ENCODE measurements at regions not wholly inside any gene's neighbourhood (a gene's known extent, or its start where the extent isn't known, plus 50 kb on each side); places are given as distances from the start of the nearest gene placed in this dataset.

DNA sequence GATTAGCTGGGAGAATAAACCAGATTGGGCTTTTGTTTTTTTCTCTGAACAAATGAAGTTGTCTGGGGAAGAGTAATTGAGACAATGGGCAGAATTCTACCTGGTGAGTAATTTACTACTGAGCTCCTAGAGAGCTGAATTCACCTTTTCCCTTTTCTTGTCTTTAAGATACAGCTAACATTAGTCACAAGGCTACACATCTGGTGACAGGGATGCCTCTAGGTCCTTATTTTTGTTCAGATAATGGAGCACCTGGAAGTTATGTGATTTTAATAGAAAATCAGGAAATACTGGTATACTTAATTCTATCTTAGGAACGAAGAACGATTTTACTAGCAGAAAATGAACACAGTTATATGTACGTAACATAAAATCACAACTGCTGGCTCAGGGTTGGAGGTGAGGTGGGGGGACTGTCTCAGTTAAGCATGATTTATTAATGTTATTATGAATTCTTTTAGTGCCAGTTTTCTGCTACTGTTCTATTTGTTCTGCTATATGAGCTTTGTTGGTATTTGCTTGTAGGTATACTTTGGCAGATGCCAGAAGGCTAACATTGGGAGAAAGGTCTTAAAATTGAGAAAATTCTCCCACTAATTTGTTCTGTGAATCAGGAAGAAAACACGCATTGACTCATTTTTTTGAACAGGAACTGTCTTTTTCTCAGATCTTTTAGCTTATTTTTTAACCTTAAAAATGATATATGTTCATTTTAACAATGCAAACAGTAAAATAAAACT lies 482.7 kb upstream of the RGS6 start:
- intact Hi-C loops (cut with DNase I; ENCODE audit: low total_unique reads) (no loop called here), in situ Hi-C loops (cut with MboI; ENCODE audit: low pct_ligation_motif_present in 1 of 4, low pct_unique_long_range_greater_than_20kb in 1 of 4, low sequenced_read_pairs in 3 of 4) (no loop called here)
- 87 to 90% methylated on average over 4 of the region's 4 CpGs for WGBS, 2 donors (ENCODE audit: low coverage in 1 of 2)

GRCh38 chr14:71451501-71451900 lies 480.7 kb upstream of the RGS6 start:
- WGBS, 2 donors (ENCODE audit: low coverage in 1 of 2): 100% methylated on average over 2 to 3 of the region's 3 CpGs
- Histone ChIP-seq H3K4me3 (no peak overlapping the region), H3K27me3 (no peaks in the 10 kb centered on the region), H3K9me3 (no peaks in the 10 kb centered on the region), H3K36me3 (no peaks in the 10 kb centered on the region), H3K4me1 (peaks cover 0 to 7% (median 2%) of the 10 kb centered on the region in 4 donors), H3K27ac (no peak overlapping the region)
- no peak for DNase-seq
- in situ Hi-C loops (cut with MboI; ENCODE audit: low pct_ligation_motif_present in 1 of 4, low pct_unique_long_range_greater_than_20kb in 1 of 4, low sequenced_read_pairs in 3 of 4) (no loop called here), intact Hi-C loops (cut with DNase I; ENCODE audit: low total_unique reads) (no loop called here)
- no peak for TF ChIP-seq POLR2AphosphoS5 (IDR thresholded peaks at IDR 0.05)
- TF ChIP-seq, protein P1, sequence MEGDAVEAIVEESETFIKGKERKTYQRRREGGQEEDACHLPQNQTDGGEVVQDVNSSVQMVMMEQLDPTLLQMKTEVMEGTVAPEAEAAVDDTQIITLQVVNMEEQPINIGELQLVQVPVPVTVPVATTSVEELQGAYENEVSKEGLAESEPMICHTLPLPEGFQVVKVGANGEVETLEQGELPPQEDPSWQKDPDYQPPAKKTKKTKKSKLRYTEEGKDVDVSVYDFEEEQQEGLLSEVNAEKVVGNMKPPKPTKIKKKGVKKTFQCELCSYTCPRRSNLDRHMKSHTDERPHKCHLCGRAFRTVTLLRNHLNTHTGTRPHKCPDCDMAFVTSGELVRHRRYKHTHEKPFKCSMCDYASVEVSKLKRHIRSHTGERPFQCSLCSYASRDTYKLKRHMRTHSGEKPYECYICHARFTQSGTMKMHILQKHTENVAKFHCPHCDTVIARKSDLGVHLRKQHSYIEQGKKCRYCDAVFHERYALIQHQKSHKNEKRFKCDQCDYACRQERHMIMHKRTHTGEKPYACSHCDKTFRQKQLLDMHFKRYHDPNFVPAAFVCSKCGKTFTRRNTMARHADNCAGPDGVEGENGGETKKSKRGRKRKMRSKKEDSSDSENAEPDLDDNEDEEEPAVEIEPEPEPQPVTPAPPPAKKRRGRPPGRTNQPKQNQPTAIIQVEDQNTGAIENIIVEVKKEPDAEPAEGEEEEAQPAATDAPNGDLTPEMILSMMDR (IDR thresholded peaks at IDR 0.05): no peak
- no peak for TF ChIP-seq EP300 (IDR thresholded peaks at IDR 0.05; ENCODE audit: low read depth)
- no peak for TF ChIP-seq POLR2A (IDR thresholded peaks at IDR 0.05)

More for the DNA sequence above, 482.7 kb upstream of the RGS6 start:
- Histone ChIP-seq H3K9me3 (no peaks in the 10 kb centered on the region), H3K27ac (no peak overlapping the region), H3K4me1 (peaks cover 0 to 11% (median 4%) of the 10 kb centered on the region in 4 donors), H3K27me3 (no peaks in the 10 kb centered on the region), H3K36me3 (no peaks in the 10 kb centered on the region), H3K4me3 (no peak overlapping the region)
- TF ChIP-seq EP300 (IDR thresholded peaks at IDR 0.05; ENCODE audit: low read depth) (no peak), POLR2A (IDR thresholded peaks at IDR 0.05) (no peak), POLR2AphosphoS5 (IDR thresholded peaks at IDR 0.05) (no peak)
- TF ChIP-seq, protein P1 (IDR thresholded peaks at IDR 0.05): no peak
- DNase-seq: no peak

GRCh38 chr14:71452539-71452938 lies 479.7 kb upstream of the RGS6 start:
- no peak for DNase-seq
- TF ChIP-seq POLR2AphosphoS5 (IDR thresholded peaks at IDR 0.05): no peak
- TF ChIP-seq EP300 (IDR thresholded peaks at IDR 0.05; ENCODE audit: low read depth): no peak
- TF ChIP-seq, protein P1 (IDR thresholded peaks at IDR 0.05): no peak
- TF ChIP-seq POLR2A (IDR thresholded peaks at IDR 0.05): no peak
- H3K4me1 ChIP-seq: peaks cover 0 to 7% (median 2%) of the 10 kb centered on the region in 4 donors
- in situ Hi-C loops (cut with MboI; ENCODE audit: low pct_ligation_motif_present in 1 of 4, low pct_unique_long_range_greater_than_20kb in 1 of 4, low sequenced_read_pairs in 3 of 4): no loop called here
- no peaks in the 10 kb centered on the region for H3K9me3 ChIP-seq
- intact Hi-C loops (cut with DNase I; ENCODE audit: low total_unique reads): no loop called here
- H3K36me3 ChIP-seq: no peaks in the 10 kb centered on the region
- no peak overlapping the region for H3K27ac ChIP-seq
- WGBS, 2 donors (ENCODE audit: low coverage in 1 of 2): 76 to 86% methylated on average over 1 of the region's 1 CpG
- no peaks in the 10 kb centered on the region for H3K27me3 ChIP-seq
- H3K4me3 ChIP-seq: no peak overlapping the region

- no peaks in the 10 kb centered on the region for H3K36me3 ChIP-seq
- WGBS, 2 donors (ENCODE audit: low coverage in 1 of 2): 95% methylated on average over 3 of the region's 3 CpGs; no CpG with 5 or more reads in 1 of the 2 donors
- H3K4me1 ChIP-seq: peaks cover 0 to 7% (median 2%) of the 10 kb centered on the region in 4 donors
- intact Hi-C loops (cut with DNase I; ENCODE audit: low total_unique reads) (no loop called here), in situ Hi-C loops (cut with MboI; ENCODE audit: low pct_ligation_motif_present in 1 of 4, low pct_unique_long_range_greater_than_20kb in 1 of 4, low sequenced_read_pairs in 3 of 4) (no loop called here)
- H3K4me3 ChIP-seq: no peak overlapping the region
- no peak for DNase-seq
- no peak for TF ChIP-seq EP300 (IDR thresholded peaks at IDR 0.05; ENCODE audit: low read depth)
- no peak for TF ChIP-seq POLR2AphosphoS5 (IDR thresholded peaks at IDR 0.05)
- TF ChIP-seq POLR2A (IDR thresholded peaks at IDR 0.05): no peak
- TF ChIP-seq, protein P1 (IDR thresholded peaks at IDR 0.05): no peak
- no peaks in the 10 kb centered on the region for H3K9me3 ChIP-seq
- H3K27me3 ChIP-seq: no peaks in the 10 kb centered on the region
- H3K27ac ChIP-seq: no peak overlapping the region
These were observed 479.2 kb upstream of the RGS6 start for GRCh38 chr14:71452987-71453386.

All from transverse colon (tissue), 4 donors.